Fibroblast of skin of left quadriceps (primary cell): ENCODE measurements at regions not wholly inside any gene's neighbourhood (a gene's known extent, or its start where the extent isn't known, plus 50 kb on each side); places are given as distances from the start of the nearest gene placed in this dataset.

Experiments used
- DNase-seq, 2 experiments: peaks; one replicate each; pipeline ENCODE4 v3.0.0-alpha.2; 2013; ENCODE audit warnings: low read depth in 2 of 2

- no peak for DNase-seq
These were observed 162.7 kb upstream of the PWP1 start for GRCh38 chr12:107522692-107523477.

- no peak for DNase-seq
These were observed 161.6 kb upstream of the PWP1 start for GRCh38 chr12:107523775-107524535.

- no peak for DNase-seq
These were observed 160.4 kb upstream of the PWP1 start for GRCh38 chr12:107525063-107525718.

- no peak for DNase-seq
These were observed 159.7 kb upstream of the PWP1 start for GRCh38 chr12:107525719-107526554.

GRCh38 chr12:107526555-107527180, 158.9 kb upstream of the PWP1 start:
- DNase-seq, result no peak

- DNase-seq, result no peak
These were observed 156.8 kb upstream of the PWP1 start for GRCh38 chr12:107528731-107529365.

- DNase-seq, result no peak
These were observed 155.6 kb upstream of the PWP1 start for GRCh38 chr12:107529991-107530390.

GRCh38 chr12:107530701-107531100, 154.9 kb upstream of the PWP1 start:
- DNase-seq, result peak; percentile 4 to 16

- DNase-seq, result no peak
These were observed 152.4 kb upstream of the PWP1 start for GRCh38 chr12:107533218-107533617.

- peak; percentile 39 to 46 for DNase-seq
These were observed 149.0 kb upstream of the PWP1 start for GRCh38 chr12:107536613-107537012.

GRCh38 chr12:107537464-107538119, 148.0 kb upstream of the PWP1 start:
- no peak for DNase-seq

GRCh38 chr12:107539196-107539939, 146.2 kb upstream of the PWP1 start:
- DNase-seq, result no peak

GRCh38 chr12:107541001-107541705, 144.4 kb upstream of the PWP1 start:
- no peak for DNase-seq

GRCh38 chr12:107543416-107543815, 142.2 kb upstream of the PWP1 start:
- DNase-seq, result no peak

- no peak for DNase-seq
These were observed 141.8 kb upstream of the PWP1 start for GRCh38 chr12:107543841-107544240.

- DNase-seq, result no peak
These were observed 140.7 kb upstream of the PWP1 start for GRCh38 chr12:107544937-107545336.

- DNase-seq, result peak; percentile 34 to 42
These were observed 139.8 kb upstream of the PWP1 start for GRCh38 chr12:107545737-107546353.

GRCh38 chr12:107547389-107547788, 138.2 kb upstream of the PWP1 start:
- no peak for DNase-seq
